Stomach (tissue), 8 donors: ENCODE measurements at regions not wholly inside any gene's neighbourhood (a gene's known extent, or its start where the extent isn't known, plus 50 kb on each side); places are given as distances from the start of the nearest gene placed in this dataset.

Source experiments
- DNase-seq, 2 donors: peaks; one replicate each; pipeline versions ENCODE4 v3.0.0 to v3.0.0-alpha.2; 2013 to 2019
- H3K27ac ChIP-seq, 5 donors: fragments of 200-600 bp in 4 of 5; sonication (generic) in 4 of 5; one replicate each; pipeline ENCODE4 v1.5.1; 2013 to 2019; ENCODE audit warnings: mild to moderate bottlenecking in 1 of 5, moderate library complexity in 1 of 5
- H3K27me3 ChIP-seq, 3 donors: fragments of 200-600 bp; sonication (generic); one replicate each; pipeline ENCODE4 v1.5.1; 2017 to 2019; ENCODE audit warnings: mixed run types in 1 of 3
- H3K36me3 ChIP-seq, 4 donors: fragments of 200-600 bp; sonication (generic); 1 replicate in 3 of 4; 2 replicates in 1 of 4; pipeline ENCODE4 v1.5.1; 2016 to 2019
- H3K4me1 ChIP-seq, 4 donors: fragments of 200-600 bp; sonication (generic); one replicate each; pipeline ENCODE4 v1.5.1; 2016 to 2019
- H3K4me3 ChIP-seq, 4 donors: fragments of 200-600 bp; sonication (generic) in 3 of 4; one replicate each; pipeline ENCODE4 v1.5.1; 2016 to 2019; ENCODE audit warnings: mild to moderate bottlenecking in 1 of 4
- H3K9me3 ChIP-seq, 4 donors: fragments of 200-600 bp; sonication (generic); one replicate each; pipeline ENCODE4 v1.5.1; 2016 to 2019
- CTCF ChIP-seq, 7 experiments: fragments of 450-650 bp in 4 of 7; fragments of 200-600 bp in 3 of 7; sonication (generic) in 3 of 7; IDR thresholded peaks; one replicate each; pipeline ENCODE4 v1.5.1; 2016 to 2019; ENCODE audit warnings: antibody characterized with exemption in 7 of 7, control low read depth in 2 of 7, mild to moderate bottlenecking in 1 of 7
- EP300 ChIP-seq: sonication (generic); formaldehyde crosslinking; IDR thresholded peaks from one replicate; pipeline ENCODE4 v1.6.1; 2017; ENCODE audit warnings: antibody characterized with exemption
- POLR2A ChIP-seq, 4 donors: fragments of 450-650 bp; IDR thresholded peaks; one replicate each; pipeline ENCODE4 v1.6.1; 2016; ENCODE audit warnings: antibody characterized with exemption in 4 of 4, control low read depth in 2 of 4, mild to moderate bottlenecking in 1 of 4, moderate library complexity in 1 of 4
- POLR2AphosphoS5 ChIP-seq, 3 donors: sonication (generic); formaldehyde crosslinking; IDR thresholded peaks; one replicate each; pipeline ENCODE4 v1.6.1; 2016; ENCODE audit warnings: antibody characterized with exemption in 3 of 3
- WGBS, 5 donors: extraction: QIAGEN DNeasy Blood & Tissue Kit in 3 of 5; methylation state at CpG; one replicate each; pipeline versions ENCODE4 v1.1.5 to v1.1.7; 2013 to 2018; 5-methylcytosine and 5-hydroxymethylcytosine counted together
- intact Hi-C: fragments of 100-400 bp; cut with DNase I; formaldehyde crosslinking; loops from one replicate; pipeline ENCODE4 v1.15.1; 2023; ENCODE audit warnings: low total_unique reads
- donor health status: healthy with polysubstance abuse.
- donor health status: Bipolar disorder and iron deficiency.
- donor health status: healthy.

GRCh38 chr1:25167269-25168192 is 64.8 kb downstream of the SYF2 start:
- Histone ChIP-seq H3K9me3 (no peaks in the 10 kb centered on the region), H3K4me3 (no peak overlapping the region), H3K27ac (peak overlapping the region in 3 of 5 donors; percentile 9 to 62 (median 55)), H3K27me3 (no peaks in the 10 kb centered on the region), H3K4me1 (peaks cover 8 to 33% (median 17%) of the 10 kb centered on the region in 4 donors), H3K36me3 (no peaks in the 10 kb centered on the region)
- 24 to 48% (median 39%) methylated on average over 17 of the region's 17 CpGs for WGBS, 5 donors
- TF ChIP-seq POLR2A (IDR thresholded peaks at IDR 0.05) = no peak
- no peak for TF ChIP-seq POLR2AphosphoS5 (IDR thresholded peaks at IDR 0.05)
- no peak for TF ChIP-seq EP300
- no peak for TF ChIP-seq CTCF (IDR thresholded peaks at IDR 0.05)
- intact Hi-C loops = no loop called here
- DNase-seq = peak in 1 of 2 donors; percentile 35

- 68 to 92% (median 81%) methylated on average over 3 to 4 of the region's 4 CpGs for WGBS, 5 donors
Observed at GRCh38 chr1:25166847-25167246, 65.5 kb downstream of the SYF2 start.

GRCh38 chr1:25163986-25164385 is 68.3 kb downstream of the SYF2 start:
- TF ChIP-seq POLR2A (IDR thresholded peaks at IDR 0.05) (no peak), CTCF (IDR thresholded peaks at IDR 0.05) (no peak), EP300 (no peak), POLR2AphosphoS5 (IDR thresholded peaks at IDR 0.05) (no peak)
- no peak overlapping the region for H3K4me3 ChIP-seq
- WGBS, 5 donors = 98 to 100% (median 100%) methylated on average over 1 to 2 of the region's 2 CpGs
- H3K36me3 ChIP-seq = no peaks in the 10 kb centered on the region
- no peak for DNase-seq
- no peak overlapping the region for H3K27ac ChIP-seq
- H3K9me3 ChIP-seq = peaks cover 0 to 6% (median 2%) of the 10 kb centered on the region in 4 donors
- intact Hi-C loops = no loop called here
- no peaks in the 10 kb centered on the region for H3K27me3 ChIP-seq
- peaks cover 8 to 18% (median 16%) of the 10 kb centered on the region in 4 donors for H3K4me1 ChIP-seq

More at GRCh38 chr1:25166847-25167246, 65.5 kb downstream of the SYF2 start:
- Histone ChIP-seq H3K27ac (peak overlapping the region in 1 of 5 donors; percentile 62), H3K4me3 (no peak overlapping the region), H3K9me3 (no peaks in the 10 kb centered on the region), H3K36me3 (no peaks in the 10 kb centered on the region), H3K27me3 (no peaks in the 10 kb centered on the region), H3K4me1 (peaks cover 8 to 26% (median 17%) of the 10 kb centered on the region in 4 donors)
- TF ChIP-seq CTCF (IDR thresholded peaks at IDR 0.05) (no peak), POLR2AphosphoS5 (IDR thresholded peaks at IDR 0.05) (no peak), EP300 (no peak), POLR2A (IDR thresholded peaks at IDR 0.05) (no peak)
- intact Hi-C loops = no loop called here
- DNase-seq = no peak

GRCh38 chr1:25161981-25162380 is 70.3 kb downstream of the SYF2 start:
- no peaks in the 10 kb centered on the region for H3K27me3 ChIP-seq
- 9 to 29% (median 13%) methylated on average over 2 of the region's 2 CpGs for WGBS, 5 donors
- H3K27ac ChIP-seq = no peak overlapping the region
- TF ChIP-seq CTCF (IDR thresholded peaks at IDR 0.05) = no peak
- no peak for TF ChIP-seq POLR2A (IDR thresholded peaks at IDR 0.05)
- no peak for TF ChIP-seq POLR2AphosphoS5 (IDR thresholded peaks at IDR 0.05)
- no peak for TF ChIP-seq EP300
- peaks cover 0 to 2% (median under 1%) of the 10 kb centered on the region in 4 donors for H3K4me1 ChIP-seq
- no peak for DNase-seq
- no peak overlapping the region for H3K4me3 ChIP-seq
- no peaks in the 10 kb centered on the region for H3K36me3 ChIP-seq
- H3K9me3 ChIP-seq = peaks cover 0 to 9% (median 5%) of the 10 kb centered on the region in 4 donors
- intact Hi-C loops = no loop called here
